ENCODE measurements at regions not wholly inside any gene's neighbourhood (a gene's known extent, or its start where the extent isn't known, plus 50 kb on each side); places are given as distances from the start of the nearest gene placed in this dataset.

DNA sequence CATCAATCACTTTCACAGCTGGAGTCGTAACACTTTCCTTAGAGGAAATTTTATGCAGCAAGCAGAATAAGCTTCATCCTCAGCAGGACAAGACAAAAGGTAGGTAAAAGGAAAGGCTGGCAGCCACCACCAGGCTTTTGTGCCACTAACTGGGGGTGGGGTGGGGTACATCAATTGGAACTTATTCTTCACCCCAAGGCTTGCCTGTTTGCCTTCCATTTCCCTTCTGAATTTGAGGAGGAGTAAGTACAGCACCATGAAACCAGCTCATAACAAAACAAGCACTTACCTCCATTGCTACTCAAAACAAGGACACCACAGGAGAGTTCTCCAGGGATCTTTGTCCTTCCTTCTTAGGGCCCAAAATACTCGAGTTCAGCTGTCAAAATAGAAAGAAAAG is 296.8 kb downstream of the ARRDC4 start:
- Histone ChIP-seq H3K4me3 (replicated peaks; ENCODE audit: insufficient read depth, low read length) (no peak overlapping the region), H3K27ac (replicated peaks) (no peak overlapping the region), H3K27me3 (ENCODE audit: insufficient read depth, poor library complexity, severe bottlenecking) (peaks cover 2% of the 10 kb centered on the region)
- no peak for TF ChIP-seq GABPA (IDR thresholded peaks at IDR 0.05; ENCODE audit: low read depth)
- no peak for TF ChIP-seq SPI1 (IDR thresholded peaks at IDR 0.05; ENCODE audit: borderline replicate concordance, low read depth)
- TF ChIP-seq, protein P1, sequence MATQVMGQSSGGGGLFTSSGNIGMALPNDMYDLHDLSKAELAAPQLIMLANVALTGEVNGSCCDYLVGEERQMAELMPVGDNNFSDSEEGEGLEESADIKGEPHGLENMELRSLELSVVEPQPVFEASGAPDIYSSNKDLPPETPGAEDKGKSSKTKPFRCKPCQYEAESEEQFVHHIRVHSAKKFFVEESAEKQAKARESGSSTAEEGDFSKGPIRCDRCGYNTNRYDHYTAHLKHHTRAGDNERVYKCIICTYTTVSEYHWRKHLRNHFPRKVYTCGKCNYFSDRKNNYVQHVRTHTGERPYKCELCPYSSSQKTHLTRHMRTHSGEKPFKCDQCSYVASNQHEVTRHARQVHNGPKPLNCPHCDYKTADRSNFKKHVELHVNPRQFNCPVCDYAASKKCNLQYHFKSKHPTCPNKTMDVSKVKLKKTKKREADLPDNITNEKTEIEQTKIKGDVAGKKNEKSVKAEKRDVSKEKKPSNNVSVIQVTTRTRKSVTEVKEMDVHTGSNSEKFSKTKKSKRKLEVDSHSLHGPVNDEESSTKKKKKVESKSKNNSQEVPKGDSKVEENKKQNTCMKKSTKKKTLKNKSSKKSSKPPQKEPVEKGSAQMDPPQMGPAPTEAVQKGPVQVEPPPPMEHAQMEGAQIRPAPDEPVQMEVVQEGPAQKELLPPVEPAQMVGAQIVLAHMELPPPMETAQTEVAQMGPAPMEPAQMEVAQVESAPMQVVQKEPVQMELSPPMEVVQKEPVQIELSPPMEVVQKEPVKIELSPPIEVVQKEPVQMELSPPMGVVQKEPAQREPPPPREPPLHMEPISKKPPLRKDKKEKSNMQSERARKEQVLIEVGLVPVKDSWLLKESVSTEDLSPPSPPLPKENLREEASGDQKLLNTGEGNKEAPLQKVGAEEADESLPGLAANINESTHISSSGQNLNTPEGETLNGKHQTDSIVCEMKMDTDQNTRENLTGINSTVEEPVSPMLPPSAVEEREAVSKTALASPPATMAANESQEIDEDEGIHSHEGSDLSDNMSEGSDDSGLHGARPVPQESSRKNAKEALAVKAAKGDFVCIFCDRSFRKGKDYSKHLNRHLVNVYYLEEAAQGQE (IDR thresholded peaks at IDR 0.05; ENCODE audit: insufficient replicate concordance, low read depth), result no peak
- no peak for TF ChIP-seq CTCF (IDR thresholded peaks at IDR 0.05; ENCODE audit: insufficient read depth, low read length)
- no peak for TF ChIP-seq POLR2AphosphoS5 (IDR thresholded peaks at IDR 0.05; ENCODE audit: low read depth)
- DNase-seq (ENCODE audit: low read depth in 1 of 2, low spot score in 1 of 2), result no peak

DNA sequence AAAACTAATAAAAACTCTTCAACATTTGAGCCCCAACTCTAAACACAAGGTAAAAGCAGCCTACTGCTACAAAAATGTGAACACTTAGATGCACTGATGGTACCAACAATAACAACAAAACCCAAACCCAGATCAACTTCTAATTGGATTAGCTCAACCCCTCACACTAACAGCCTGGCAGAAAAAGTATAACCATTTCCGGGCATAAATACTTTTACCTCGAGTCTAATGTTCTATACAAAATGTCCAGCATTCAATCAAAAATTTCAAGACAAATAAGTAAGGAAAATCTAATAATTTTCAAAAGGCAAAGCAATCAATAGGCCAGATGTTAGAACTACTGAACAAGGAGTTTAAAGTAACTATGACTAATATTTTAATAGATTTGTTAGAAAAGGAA is 303.3 kb downstream of the ARRDC4 start:
- DNase-seq (ENCODE audit: low read depth in 1 of 2, low spot score in 1 of 2), result no peak
- no peak overlapping the region for H3K27ac ChIP-seq (replicated peaks)
- H3K4me3 ChIP-seq (replicated peaks; ENCODE audit: insufficient read depth, low read length), result no peak overlapping the region
- no peaks in the 10 kb centered on the region for H3K27me3 ChIP-seq (ENCODE audit: insufficient read depth, poor library complexity, severe bottlenecking)
- no peak for TF ChIP-seq GABPA (IDR thresholded peaks at IDR 0.05; ENCODE audit: low read depth)
- TF ChIP-seq CTCF (IDR thresholded peaks at IDR 0.05; ENCODE audit: insufficient read depth, low read length), result no peak
- no peak for TF ChIP-seq SPI1 (IDR thresholded peaks at IDR 0.05; ENCODE audit: borderline replicate concordance, low read depth)
- no peak for TF ChIP-seq POLR2AphosphoS5 (IDR thresholded peaks at IDR 0.05; ENCODE audit: low read depth)
- TF ChIP-seq, protein P1 (IDR thresholded peaks at IDR 0.05; ENCODE audit: insufficient replicate concordance, low read depth), result no peak

- TF ChIP-seq SPI1 (IDR thresholded peaks at IDR 0.05; ENCODE audit: borderline replicate concordance, low read depth), result no peak
- no peak for TF ChIP-seq POLR2AphosphoS5 (IDR thresholded peaks at IDR 0.05; ENCODE audit: low read depth)
- TF ChIP-seq, protein P1 (IDR thresholded peaks at IDR 0.05; ENCODE audit: insufficient replicate concordance, low read depth), result no peak
- no peak for TF ChIP-seq CTCF (IDR thresholded peaks at IDR 0.05; ENCODE audit: insufficient read depth, low read length)
- TF ChIP-seq GABPA (IDR thresholded peaks at IDR 0.05; ENCODE audit: low read depth), result no peak
- H3K27ac ChIP-seq (replicated peaks), result no peak overlapping the region
- no peaks in the 10 kb centered on the region for H3K27me3 ChIP-seq (ENCODE audit: insufficient read depth, poor library complexity, severe bottlenecking)
- H3K4me3 ChIP-seq (replicated peaks; ENCODE audit: insufficient read depth, low read length), result no peak overlapping the region
- DNase-seq (ENCODE audit: low read depth in 1 of 2, low spot score in 1 of 2), result no peak
Observed at GRCh38 chr15:98266295-98266694, 305.8 kb downstream of the ARRDC4 start.
